PC-3 (cell line): ENCODE measurements at regions not wholly inside any gene's neighbourhood (a gene's known extent, or its start where the extent isn't known, plus 50 kb on each side); places are given as distances from the start of the nearest gene placed in this dataset.

ENCODE experiments used
- EZH2 ChIP-seq: fragments of 300-600 bp; sonication (generic); IDR thresholded peaks from one replicate; pipeline ENCODE4 v1.6.1; 2017; ENCODE audit warnings: antibody characterized with exemption, mild to moderate bottlenecking, low read length; ENCODE audit not compliant: unreplicated experiment
- EZH2phosphoT487 ChIP-seq: fragments of 300-600 bp; sonication (generic); IDR thresholded peaks from 2 replicates; pipeline ENCODE4 v1.6.1; 2018; ENCODE audit warnings: mild to moderate bottlenecking, antibody characterized with exemption, low read length, borderline replicate concordance
- TF ChIP-seq, protein P1 (sequence below): fragments of 300-600 bp; sonication (generic); conservative IDR thresholded peaks from 2 replicates; pipeline ENCODE4 v1.5.1; 2017; ENCODE audit warnings: antibody characterized with exemption, low read depth, mild to moderate bottlenecking, low read length

DNA sequence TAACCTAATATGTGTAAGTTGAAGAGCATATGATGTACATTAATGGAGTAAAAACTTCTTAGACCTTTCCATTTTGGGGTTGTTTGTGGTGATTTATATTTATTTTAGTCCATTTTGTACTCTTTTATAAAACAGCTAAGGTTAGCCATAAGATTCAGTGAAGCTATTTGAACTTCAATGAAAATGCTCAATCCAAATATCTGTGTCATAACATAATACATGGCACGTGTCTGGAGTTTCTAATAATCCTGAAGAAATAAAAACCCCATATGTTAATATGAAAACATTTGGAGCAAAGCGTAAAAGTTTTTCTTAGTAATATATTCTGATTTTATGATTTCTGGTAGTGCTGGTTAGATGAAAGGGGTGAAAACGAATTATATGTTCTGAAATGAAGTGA, 1729.7 kb downstream of the PCDH9 start:
- TF ChIP-seq, protein P1, sequence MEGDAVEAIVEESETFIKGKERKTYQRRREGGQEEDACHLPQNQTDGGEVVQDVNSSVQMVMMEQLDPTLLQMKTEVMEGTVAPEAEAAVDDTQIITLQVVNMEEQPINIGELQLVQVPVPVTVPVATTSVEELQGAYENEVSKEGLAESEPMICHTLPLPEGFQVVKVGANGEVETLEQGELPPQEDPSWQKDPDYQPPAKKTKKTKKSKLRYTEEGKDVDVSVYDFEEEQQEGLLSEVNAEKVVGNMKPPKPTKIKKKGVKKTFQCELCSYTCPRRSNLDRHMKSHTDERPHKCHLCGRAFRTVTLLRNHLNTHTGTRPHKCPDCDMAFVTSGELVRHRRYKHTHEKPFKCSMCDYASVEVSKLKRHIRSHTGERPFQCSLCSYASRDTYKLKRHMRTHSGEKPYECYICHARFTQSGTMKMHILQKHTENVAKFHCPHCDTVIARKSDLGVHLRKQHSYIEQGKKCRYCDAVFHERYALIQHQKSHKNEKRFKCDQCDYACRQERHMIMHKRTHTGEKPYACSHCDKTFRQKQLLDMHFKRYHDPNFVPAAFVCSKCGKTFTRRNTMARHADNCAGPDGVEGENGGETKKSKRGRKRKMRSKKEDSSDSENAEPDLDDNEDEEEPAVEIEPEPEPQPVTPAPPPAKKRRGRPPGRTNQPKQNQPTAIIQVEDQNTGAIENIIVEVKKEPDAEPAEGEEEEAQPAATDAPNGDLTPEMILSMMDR = no peak
- TF ChIP-seq EZH2 (no peak), EZH2phosphoT487 (no peak)
